C4-2B (cell line): ENCODE measurements at regions not wholly inside any gene's neighbourhood (a gene's known extent, or its start where the extent isn't known, plus 50 kb on each side); places are given as distances from the start of the nearest gene placed in this dataset.

ENCODE experiments used
- H3K27ac ChIP-seq: fragments of 450-650 bp; 2 replicates; pipeline ENCODE4 v1.5.1; 2017
- CTCF ChIP-seq: fragments of 450-650 bp; conservative IDR thresholded peaks from 2 replicates; pipeline ENCODE4 v1.5.1; 2017; ENCODE audit warnings: mild to moderate bottlenecking
- ZFX ChIP-seq: fragments of 450-650 bp; IDR thresholded peaks from 2 replicates; pipeline ENCODE4 v1.6.1; 2017

GRCh38 chr7:56290548-56290947 is 174.3 kb upstream of the NUPR2 start:
- no peak overlapping the region for H3K27ac ChIP-seq
- TF ChIP-seq CTCF (no peak), ZFX (no peak)

DNA sequence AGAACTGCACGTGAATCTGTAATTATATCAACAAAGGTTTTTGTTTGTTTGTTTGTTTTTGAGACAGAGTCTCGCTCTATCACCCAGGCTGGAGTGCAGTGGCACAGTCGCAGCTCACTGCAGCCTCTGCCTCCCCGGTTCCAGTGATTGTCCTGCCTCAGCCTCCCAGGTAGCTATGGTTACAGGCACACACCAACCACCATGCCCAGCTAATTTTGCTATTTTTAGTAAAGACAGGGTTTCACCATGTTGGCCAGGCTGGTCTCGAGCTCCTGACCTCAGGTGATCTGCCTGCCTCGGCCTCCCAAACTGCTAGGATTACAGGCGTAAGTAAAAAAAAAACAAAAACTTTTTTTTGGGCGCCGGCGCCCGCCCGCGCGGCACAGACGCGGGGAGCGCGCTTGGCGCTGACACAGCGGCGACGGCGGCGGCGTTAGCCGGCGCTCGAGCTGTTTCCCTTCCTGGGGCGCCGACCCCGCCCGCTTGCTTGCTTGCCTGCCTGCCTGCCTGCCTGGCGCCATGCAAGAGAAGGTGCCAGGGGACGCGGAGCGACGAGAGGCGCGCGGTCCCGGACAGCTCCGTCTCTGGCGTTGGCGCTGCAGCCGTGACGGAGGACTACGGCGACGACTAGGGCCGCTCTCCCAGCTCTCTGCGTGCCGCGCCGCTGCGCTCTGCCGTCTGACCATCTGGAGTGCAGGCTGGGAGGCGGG is 171.4 kb upstream of the NUPR2 start:
- peak overlapping the region; percentile 15 for H3K27ac ChIP-seq
- TF ChIP-seq ZFX = no peak
- no peak for TF ChIP-seq CTCF

- TF ChIP-seq ZFX = no peak
- H3K27ac ChIP-seq = no peak overlapping the region
Measured at GRCh38 chr7:56256108-56256507, 139.9 kb upstream of the NUPR2 start.

- TF ChIP-seq ZFX (no peak), CTCF (no peak)
- no peak overlapping the region for H3K27ac ChIP-seq
Measured at GRCh38 chr7:56250135-56250534, 133.9 kb upstream of the NUPR2 start.

GRCh38 chr7:56229631-56230030 is 113.4 kb upstream of the NUPR2 start:
- H3K27ac ChIP-seq = no peak overlapping the region
- no peak for TF ChIP-seq ZFX

GRCh38 chr7:56222866-56223265 is 106.6 kb upstream of the NUPR2 start:
- no peak for TF ChIP-seq CTCF
- no peak for TF ChIP-seq ZFX
- no peak overlapping the region for H3K27ac ChIP-seq

DNA sequence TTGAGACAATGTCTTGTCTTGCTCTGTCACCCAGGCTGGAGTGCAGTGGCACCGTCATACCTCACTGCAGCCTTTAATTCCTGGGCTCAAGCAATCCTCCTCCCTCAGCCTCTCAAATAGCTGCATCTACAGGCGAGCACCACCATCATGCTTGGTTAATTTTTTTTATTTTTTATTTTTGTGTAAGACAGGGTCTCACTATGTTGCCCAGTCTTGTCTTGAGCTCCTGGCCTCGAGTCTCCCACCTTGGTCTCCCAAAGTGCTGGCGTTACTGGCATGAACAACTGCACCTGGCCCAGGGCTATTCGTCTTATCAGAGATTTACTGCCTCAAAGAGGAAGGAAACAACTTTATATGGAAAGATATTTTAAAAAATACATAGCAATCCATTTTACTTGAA is 102.8 kb upstream of the NUPR2 start:
- TF ChIP-seq CTCF = no peak

GRCh38 chr7:56218510-56218909 is 102.3 kb upstream of the NUPR2 start:
- TF ChIP-seq CTCF = no peak
- no peak for TF ChIP-seq ZFX
- no peak overlapping the region for H3K27ac ChIP-seq

More for the DNA sequence above, 102.8 kb upstream of the NUPR2 start:
- no peak overlapping the region for H3K27ac ChIP-seq
